ENCODE measurements at regions not wholly inside any gene's neighbourhood (a gene's known extent, or its start where the extent isn't known, plus 50 kb on each side); places are given as distances from the start of the nearest gene placed in this dataset.

GRCh38 chr2:23238011-23238657, 146.8 kb upstream of the KLHL29 start:
- H3K27ac ChIP-seq (ENCODE audit: insufficient read depth, low read length) = no peak overlapping the region
- H3K18ac ChIP-seq (ENCODE audit: low read depth, low read length) = no peak overlapping the region
- no peak overlapping the region for H2BK120ac ChIP-seq (ENCODE audit: low read depth, low read length)
- no peak overlapping the region for H2AK5ac ChIP-seq (ENCODE audit: low read depth, low read length)
- no peak for ATAC-seq (ENCODE audit: low read depth)
- 20% methylated on average over 1 of the region's 4 CpGs; no CpG with 5 or more reads in 1 of the 2 experiments for WGBS, 2 experiments (ENCODE audit: extremely low coverage in 2 of 2, insufficient read length in 1 of 2)
- H2AFZ ChIP-seq (replicated peaks; ENCODE audit: low read length, poor library complexity) = no peak overlapping the region
- H2AK9ac ChIP-seq (replicated peaks; ENCODE audit: low read depth, low read length, poor library complexity) = no peak overlapping the region
- H3K4ac ChIP-seq (ENCODE audit: low read depth, low read length) = no peak overlapping the region
- no peaks in the 10 kb centered on the region for H3K9me3 ChIP-seq (ENCODE audit: control insufficient read depth, insufficient read depth, low read length)
- no TSS peak for BruUV-seq (replicated peaks)
- H4K91ac ChIP-seq (ENCODE audit: insufficient read depth, low read depth, low read length) = no peak overlapping the region
- H3K4me2 ChIP-seq (ENCODE audit: low read depth, low read length) = no peak overlapping the region
- H3K79me1 ChIP-seq (ENCODE audit: low read depth in 1 of 2, low read length in 2 of 2) = no peaks in the 10 kb centered on the region
- no peak overlapping the region for H4K5ac ChIP-seq (ENCODE audit: low read depth, low read length)
- H3K4me1 ChIP-seq (ENCODE audit: control insufficient read depth, insufficient read depth, low read length) = no peaks in the 10 kb centered on the region
- H2BK20ac ChIP-seq (ENCODE audit: low read depth, low read length) = no peak overlapping the region
- no peak overlapping the region for H3K14ac ChIP-seq (replicated peaks; ENCODE audit: low read depth, low read length)
- in situ Hi-C loops (cut with MboI; ENCODE audit: low sequenced_read_pairs) = no loop called here
- H2BK15ac ChIP-seq (ENCODE audit: low read depth, low read length) = no peak overlapping the region
- H4K20me1 ChIP-seq (ENCODE audit: insufficient read depth, low read length) = no peaks in the 10 kb centered on the region
- H3K56ac ChIP-seq (ENCODE audit: extremely low read depth, insufficient read depth, low read length) = no peak overlapping the region
- H2BK5ac ChIP-seq (ENCODE audit: low read depth, low read length, poor library complexity, severe bottlenecking) = no peak overlapping the region
- H3K23ac ChIP-seq (ENCODE audit: low read depth, low read length) = no peak overlapping the region
- POLR2A ChIA-PET (ENCODE audit: unreplicated experiment) = no interaction called here
- no peaks in the 10 kb centered on the region for H3K9me1 ChIP-seq (ENCODE audit: insufficient read depth, low read length)
- intact Hi-C loops (cut with micrococcal nuclease) = no loop called here
- TF ChIP-seq POLR2A (IDR thresholded peaks at IDR 0.05; ENCODE audit: low read depth, low read length) (no peak), RCOR1 (IDR thresholded peaks at IDR 0.05; ENCODE audit: insufficient replicate concordance, low read length) (no peak), MXI1 (IDR thresholded peaks at IDR 0.05; ENCODE audit: borderline replicate concordance, low read depth, low read length) (no peak), MAZ (IDR thresholded peaks at IDR 0.05; ENCODE audit: borderline replicate concordance, low read depth, low read length) (no peak), CEBPB (IDR thresholded peaks at IDR 0.05; ENCODE audit: low read depth, low read length) (no peak), NFE2L2 (IDR thresholded peaks at IDR 0.05; ENCODE audit: low read depth, low read length) (no peak), ELK1 (IDR thresholded peaks at IDR 0.05; ENCODE audit: borderline replicate concordance, low read depth, low read length) (no peak), USF2 (IDR thresholded peaks at IDR 0.05; ENCODE audit: low read depth, low read length) (no peak), CHD1 (IDR thresholded peaks at IDR 0.05; ENCODE audit: low read depth, low read length) (no peak), CTCF (conservative IDR thresholded peaks at IDR 0.05; ENCODE audit: low read depth, low read length) (no peak), FOS (IDR thresholded peaks at IDR 0.05; ENCODE audit: low read depth, low read length) (no peak), RFX5 (IDR thresholded peaks at IDR 0.05; ENCODE audit: low read depth, low read length) (no peak), SMC3 (IDR thresholded peaks at IDR 0.05; ENCODE audit: low read depth, low read length) (no peak), MAFK (IDR thresholded peaks at IDR 0.05; ENCODE audit: low read depth, low read length) (no peak), RAD21 (IDR thresholded peaks at IDR 0.05; ENCODE audit: low read length) (no peak)
- dilution Hi-C loops (cut with HindIII; ENCODE audit: low sequenced_read_pairs, unreplicated experiment) = no loop called here
- no peaks in the 10 kb centered on the region for H3K36me3 ChIP-seq (ENCODE audit: control insufficient read depth, insufficient read depth, low read length)
- CTCF ChIA-PET = no interaction called here
- H4K8ac ChIP-seq (ENCODE audit: low read depth in 2 of 2, low read length in 2 of 2) = no peak overlapping the region
- H3K9ac ChIP-seq (ENCODE audit: low read depth, low read length) = no peak overlapping the region
- H3K27me3 ChIP-seq (ENCODE audit: control insufficient read depth, insufficient read depth, low read length) = no peaks in the 10 kb centered on the region; the same call in 1 of the 2 replicates
- H3K4me3 ChIP-seq (ENCODE audit: insufficient read depth, low read depth, low read length) = no peak overlapping the region
- DNase-seq = no peak

Data from IMR-90 (cell line).